HEK293 (cell line): ENCODE measurements at regions not wholly inside any gene's neighbourhood (a gene's known extent, or its start where the extent isn't known, plus 50 kb on each side); places are given as distances from the start of the nearest gene placed in this dataset.

Experiments
- CTCF ChIA-PET: fragments of 350-600 bp; formaldehyde crosslinking; extraction: SDS; loops from one replicate; lab custom pipeline; 2021; ENCODE audit warnings: antibody characterized with exemption; lab: Yijun Ruan, JAX
- POLR2A ChIA-PET: fragments of 300-600 bp; formaldehyde crosslinking; extraction: SDS; loops from one replicate; lab custom pipeline; 2020; ENCODE audit warnings: antibody characterized with exemption, inconsistent platforms; lab: Yijun Ruan, JAX
- H3K27ac ChIP-seq: fragments of 200-500 bp; sonication (Bioruptor generic); 2 replicates; pipeline ENCODE4 v1.5.1; 2014; ENCODE audit warnings: low read depth, low read length, control low read depth, inconsistent platforms; ENCODE audit errors: extremely low read depth
- H3K36me3 ChIP-seq, 2 experiments: fragments of 200-500 bp in 1 of 2; sonication (Bioruptor generic) in 1 of 2; 1 replicate in 1 of 2; 2 replicates in 1 of 2; pipeline ENCODE4 v1.5.1; 2014 to 2017; ENCODE audit warnings: inconsistent platforms in 2 of 2, low read length in 2 of 2; ENCODE audit not compliant: control insufficient read depth in 2 of 2, insufficient read depth in 1 of 2
- H3K4me1 ChIP-seq: fragments of 200-500 bp; sonication (Bioruptor generic); 2 replicates; pipeline ENCODE4 v1.5.1; 2014; ENCODE audit warnings: mild to moderate bottlenecking, low read length, inconsistent platforms; ENCODE audit not compliant: control insufficient read depth, insufficient read depth
- H3K4me3 ChIP-seq: 2 replicates; pipeline ENCODE4 v1.5.1; 2011; ENCODE audit warnings: low read depth, mild to moderate bottlenecking, control low read depth, low read length, moderate library complexity
- H3K9me3 ChIP-seq: fragments of 200-500 bp; sonication (Bioruptor generic); 2 replicates; pipeline ENCODE4 v1.5.1; 2014; ENCODE audit warnings: low read depth, low read length, inconsistent platforms; ENCODE audit not compliant: control insufficient read depth, insufficient read depth
- GLI2 ChIP-seq: fragments of 450-650 bp; formaldehyde crosslinking; IDR thresholded peaks from 2 replicates; pipeline ENCODE4; 2017; ENCODE audit warnings: missing biosample characterization, missing genetic modification characterization, low read depth, borderline replicate concordance
- HOXC10 ChIP-seq: sonication (generic); formaldehyde crosslinking; IDR thresholded peaks from 2 replicates; pipeline ENCODE4 v1.8.1; 2023; ENCODE audit warnings: mild to moderate bottlenecking, missing genetic modification reagents
- SETDB1 ChIP-seq: IDR thresholded peaks from one replicate; pipeline ENCODE4 v1.6.1; 2017; ENCODE audit warnings: mild to moderate bottlenecking, low read length, moderate library complexity, mixed read lengths; ENCODE audit not compliant: insufficient read length
- TRIM28 ChIP-seq: IDR thresholded peaks from 2 replicates; pipeline ENCODE4 v1.6.1; 2011; ENCODE audit warnings: low read length, control low read depth, borderline replicate concordance
- WT1 ChIP-seq: fragments of 450-650 bp; formaldehyde crosslinking; IDR thresholded peaks from 2 replicates; pipeline ENCODE4 v1.5.1; 2016; ENCODE audit warnings: missing biosample characterization, missing genetic modification characterization
- ZBTB21 ChIP-seq: fragments of 450-650 bp; formaldehyde crosslinking; IDR thresholded peaks from 2 replicates; pipeline ENCODE4 v1.5.1; 2017; ENCODE audit warnings: missing biosample characterization, missing genetic modification characterization
- ZIC2 ChIP-seq: fragments of 450-650 bp; formaldehyde crosslinking; IDR thresholded peaks from 2 replicates; pipeline ENCODE4 v1.5.1; 2016; ENCODE audit warnings: missing biosample characterization, missing genetic modification characterization
- ZNF114 ChIP-seq: fragments of 450-650 bp; formaldehyde crosslinking; IDR thresholded peaks from 2 replicates; pipeline ENCODE4 v1.5.0; 2017; ENCODE audit warnings: missing biosample characterization, missing genetic modification characterization
- ZNF169 ChIP-seq: fragments of 450-650 bp; formaldehyde crosslinking; IDR thresholded peaks from 2 replicates; pipeline ENCODE4 v1.5.1; 2016; ENCODE audit warnings: missing biosample characterization, missing genetic modification characterization
- ZNF175 ChIP-seq: fragments of 450-650 bp; formaldehyde crosslinking; IDR thresholded peaks from 2 replicates; pipeline ENCODE4 v1.5.1; 2016; ENCODE audit warnings: missing biosample characterization, missing genetic modification characterization
- ZNF19 ChIP-seq: fragments of 450-650 bp; formaldehyde crosslinking; IDR thresholded peaks from 2 replicates; pipeline ENCODE4; 2016; ENCODE audit warnings: missing biosample characterization, missing genetic modification characterization, low read depth
- ZNF23 ChIP-seq: fragments of 450-650 bp; formaldehyde crosslinking; IDR thresholded peaks from 2 replicates; pipeline ENCODE4 v1.5.1; 2016; ENCODE audit warnings: missing biosample characterization, missing genetic modification characterization, borderline replicate concordance
- ZNF280C ChIP-seq: fragments of 450-650 bp; formaldehyde crosslinking; IDR thresholded peaks from 2 replicates; pipeline ENCODE4 v1.5.1; 2016; ENCODE audit warnings: missing biosample characterization, missing genetic modification characterization
- ZNF280D ChIP-seq: fragments of 450-650 bp; formaldehyde crosslinking; IDR thresholded peaks from 2 replicates; pipeline ENCODE4 v1.5.1; 2016; ENCODE audit warnings: missing biosample characterization, missing genetic modification characterization
- ZNF292 ChIP-seq: fragments of 450-650 bp; formaldehyde crosslinking; IDR thresholded peaks from 2 replicates; pipeline ENCODE4 v1.5.1; 2016; ENCODE audit warnings: low read depth, missing biosample characterization, missing genetic modification characterization, borderline replicate concordance
- ZNF335 ChIP-seq: fragments of 450-650 bp; formaldehyde crosslinking; conservative IDR thresholded peaks from 2 replicates; pipeline ENCODE4 v1.5.1; 2016; ENCODE audit warnings: missing biosample characterization, missing genetic modification characterization
- ZNF350 ChIP-seq: fragments of 450-650 bp; formaldehyde crosslinking; IDR thresholded peaks from 2 replicates; pipeline ENCODE4 v1.5.0; 2017; ENCODE audit warnings: missing biosample characterization, mild to moderate bottlenecking, missing genetic modification characterization
- ZNF449 ChIP-seq: fragments of 450-650 bp; formaldehyde crosslinking; IDR thresholded peaks from 2 replicates; pipeline ENCODE4 v1.5.1; 2017; ENCODE audit warnings: missing biosample characterization, mild to moderate bottlenecking, missing genetic modification characterization, moderate library complexity
- ZNF555 ChIP-seq: fragments of 450-650 bp; formaldehyde crosslinking; conservative IDR thresholded peaks from 2 replicates; pipeline ENCODE4 v1.5.1; 2017; ENCODE audit warnings: missing biosample characterization, mild to moderate bottlenecking, missing genetic modification characterization, inconsistent platforms
- ZNF560 ChIP-seq: fragments of 450-650 bp; formaldehyde crosslinking; IDR thresholded peaks from 2 replicates; pipeline ENCODE4 v1.5.1; 2017; ENCODE audit warnings: missing biosample characterization, missing genetic modification characterization, borderline replicate concordance
- ZNF585B ChIP-seq: fragments of 450-650 bp; formaldehyde crosslinking; IDR thresholded peaks from 2 replicates; pipeline ENCODE4 v1.5.1; 2016; ENCODE audit warnings: missing biosample characterization, missing genetic modification characterization
- ZNF596 ChIP-seq: fragments of 450-650 bp; IDR thresholded peaks from 2 replicates; pipeline ENCODE4 v1.5.0; 2018; ENCODE audit warnings: missing biosample characterization, mild to moderate bottlenecking, missing genetic modification characterization, moderate library complexity
- ZNF629 ChIP-seq: fragments of 450-650 bp; formaldehyde crosslinking; IDR thresholded peaks from 2 replicates; pipeline ENCODE4 v1.5.1; 2017; ENCODE audit warnings: missing biosample characterization, missing genetic modification characterization
- ZNF670 ChIP-seq: fragments of 450-650 bp; formaldehyde crosslinking; IDR thresholded peaks from 2 replicates; pipeline ENCODE4 v1.5.1; 2016; ENCODE audit warnings: missing biosample characterization, missing genetic modification characterization, low read depth
- ZNF704 ChIP-seq: fragments of 450-650 bp; formaldehyde crosslinking; IDR thresholded peaks from 2 replicates; pipeline ENCODE4 v1.5.1; 2016; ENCODE audit warnings: missing biosample characterization, missing genetic modification characterization
- ZNF768 ChIP-seq: fragments of 450-650 bp; formaldehyde crosslinking; IDR thresholded peaks from 2 replicates; pipeline ENCODE4 v1.5.1; 2018; ENCODE audit warnings: missing biosample characterization, mild to moderate bottlenecking, missing genetic modification characterization
- ZNF843 ChIP-seq: fragments of 450-650 bp; formaldehyde crosslinking; IDR thresholded peaks from 2 replicates; pipeline ENCODE4 v1.5.1; 2016; ENCODE audit warnings: missing biosample characterization, missing genetic modification characterization

GRCh38 chr20:48079028-48079427, 293.7 kb upstream of the SULF2 start:
- H3K27ac ChIP-seq: no peak overlapping the region
- TF ChIP-seq TRIM28: no peak
- no peak for TF ChIP-seq WT1 (tag by site-specific recombination)
- no peak for TF ChIP-seq ZNF555 (tag by site-specific recombination)
- no peak for TF ChIP-seq ZNF768 (tag by site-specific recombination)
- TF ChIP-seq SETDB1: no peak
- TF ChIP-seq ZNF596: no peak
- no peak for TF ChIP-seq ZNF350 (tag by site-specific recombination)
- TF ChIP-seq ZNF169: no peak
- TF ChIP-seq, all 188 proteins: peak for 0
- ChIA-PET CTCF (no interaction called here), POLR2A (no interaction called here)
- Histone ChIP-seq H3K4me3 (no peak overlapping the region), H3K36me3 (no peaks in the 10 kb centered on the region), H3K4me1 (no peaks in the 10 kb centered on the region), H3K9me3 (no peaks in the 10 kb centered on the region)

DNA sequence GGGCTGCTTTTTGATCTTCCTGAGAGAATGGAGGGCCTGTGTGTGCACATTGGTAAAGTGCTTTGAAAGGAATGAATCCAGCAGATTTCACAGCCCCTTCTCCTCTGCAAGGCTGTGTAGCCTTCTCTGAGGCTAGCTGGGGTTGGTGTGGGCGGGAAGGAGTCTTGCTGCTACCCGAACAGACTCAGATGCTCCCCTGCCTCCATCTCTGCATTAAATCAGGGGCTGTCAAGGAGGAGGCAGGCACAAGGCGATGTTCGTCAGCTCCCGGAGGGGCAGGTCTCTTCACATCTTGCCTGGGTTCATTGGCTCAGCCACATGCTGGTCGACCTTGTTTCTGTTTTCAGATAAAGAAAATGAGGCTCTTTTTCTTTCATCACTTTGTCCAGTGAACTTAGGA, 291.5 kb upstream of the SULF2 start:
- POLR2A ChIA-PET: no interaction called here
- Histone ChIP-seq H3K36me3 (no peaks in the 10 kb centered on the region), H3K27ac (no peak overlapping the region), H3K4me1 (no peaks in the 10 kb centered on the region), H3K4me3 (no peak overlapping the region), H3K9me3 (no peaks in the 10 kb centered on the region)
- TF ChIP-seq ZNF175 (no peak), ZNF585B (tag by site-specific recombination) (no peak), ZNF843 (no peak), ZNF449 (no peak), ZNF23 (no peak), ZNF280C (tag by site-specific recombination) (no peak), ZBTB21 (tag by site-specific recombination) (no peak), ZNF560 (tag by site-specific recombination) (no peak), ZNF704 (tag by site-specific recombination) (no peak), GLI2 (no peak), SETDB1 (no peak), ZIC2 (tag by site-specific recombination) (no peak), ZNF280D (tag by site-specific recombination) (no peak), ZNF629 (no peak), ZNF670 (tag by site-specific recombination) (no peak), HOXC10 (CRISPR knock-in tag) (no peak), ZNF335 (no peak), ZNF292 (tag by site-specific recombination) (no peak), ZNF19 (tag by site-specific recombination) (no peak), ZNF114 (tag by site-specific recombination) (no peak)
- CTCF ChIA-PET: no interaction called here
